ENCODE measurements at regions not wholly inside any gene's neighbourhood (a gene's known extent, or its start where the extent isn't known, plus 50 kb on each side); places are given as distances from the start of the nearest gene placed in this dataset.

DNA sequence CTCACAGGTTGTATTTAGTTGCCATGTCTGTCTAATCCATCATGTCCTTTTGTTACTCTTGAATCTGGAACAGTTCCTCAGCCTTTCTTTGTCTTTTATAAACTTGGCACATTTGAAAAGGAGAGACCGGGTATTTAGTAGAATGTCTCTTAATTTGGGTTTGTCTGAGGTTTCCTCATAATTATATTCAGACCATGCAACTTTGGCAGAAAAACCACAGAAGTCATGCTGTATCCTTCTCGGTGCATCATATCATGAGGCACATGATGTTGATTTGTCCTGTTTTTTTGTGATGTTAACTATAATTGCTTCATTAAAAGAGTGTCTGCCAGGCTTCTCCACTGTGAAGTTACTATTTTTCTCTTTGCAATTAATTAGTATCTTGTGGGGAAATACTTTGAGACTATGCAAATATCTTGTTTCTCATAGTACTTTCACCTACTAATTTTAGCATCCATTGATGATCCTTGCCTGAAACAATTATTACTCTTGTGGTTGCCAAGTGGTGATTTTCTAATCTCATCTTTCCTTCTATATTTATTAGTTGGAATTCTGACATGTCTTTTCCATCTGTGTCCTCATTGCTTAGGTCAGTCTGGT, 837.3 kb downstream of the DHX35 start:
- no peak for DNase-seq (ENCODE audit: low read depth in 3 of 3, low spot score in 1 of 3)

- DNase-seq (ENCODE audit: low read depth in 3 of 3, low spot score in 1 of 3): no peak
These were observed 833.5 kb downstream of the DHX35 start for GRCh38 chr20:39795401-39796272.

- no peak for DNase-seq (ENCODE audit: low read depth in 3 of 3, low spot score in 1 of 3)
These were observed 830.2 kb downstream of the DHX35 start for GRCh38 chr20:39792334-39792733.

DNA sequence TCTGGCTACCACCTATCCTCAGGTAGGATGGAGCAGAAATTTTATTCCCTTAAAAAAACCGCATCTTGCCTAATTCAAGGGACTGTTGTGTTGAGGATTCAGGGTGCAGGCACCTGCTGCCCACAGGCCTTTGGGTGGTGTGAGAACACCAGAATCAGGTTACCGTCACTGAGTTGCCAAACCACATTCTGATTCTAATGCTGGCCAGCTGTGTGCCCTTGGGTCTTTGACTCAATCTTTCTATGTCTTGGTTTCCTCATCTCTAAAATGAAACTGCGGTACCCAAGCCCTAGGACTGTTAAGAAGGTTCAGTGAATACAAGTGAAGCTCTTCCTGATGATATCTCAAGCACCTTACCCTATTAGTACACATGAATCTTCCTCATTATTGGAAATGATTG, 827.3 kb downstream of the DHX35 start:
- DNase-seq (ENCODE audit: low read depth in 3 of 3, low spot score in 1 of 3): no peak

DNA sequence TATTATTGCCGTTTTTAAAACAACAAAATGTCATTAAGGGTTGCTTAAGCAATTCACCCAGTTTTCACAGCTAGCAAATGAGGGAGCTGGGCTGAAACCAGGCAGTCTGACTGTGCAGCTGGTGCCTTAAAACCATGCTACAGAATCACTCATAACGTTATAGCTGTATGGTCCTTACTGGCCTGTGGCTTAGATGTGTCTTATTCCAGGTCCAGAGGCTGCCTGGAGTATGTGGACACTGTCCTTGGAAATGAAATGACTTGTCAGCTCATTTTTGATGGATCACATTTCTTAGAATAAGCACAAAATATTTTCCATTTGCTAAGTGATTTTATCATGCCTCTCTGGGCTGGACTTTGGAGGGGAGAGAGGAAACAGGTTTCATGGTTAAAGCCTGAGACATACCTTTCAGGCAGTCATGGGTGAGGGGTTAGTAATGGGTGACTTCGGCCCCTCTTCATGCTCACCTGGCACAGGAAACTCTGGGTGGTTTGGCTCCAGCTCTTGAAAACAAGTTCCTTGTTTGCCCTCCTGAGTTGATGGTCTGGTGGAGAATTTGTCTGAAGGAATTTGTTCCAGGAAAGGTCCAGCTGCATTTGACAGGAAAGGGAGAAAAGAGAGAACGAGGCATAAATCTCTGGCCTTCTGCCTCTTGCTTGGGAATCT, 823.2 kb downstream of the DHX35 start:
- no peak for DNase-seq (ENCODE audit: low read depth in 3 of 3, low spot score in 1 of 3)

- no peak for DNase-seq (ENCODE audit: low read depth in 3 of 3, low spot score in 1 of 3)
These were observed 822.5 kb downstream of the DHX35 start for GRCh38 chr20:39784693-39785092.

DNA sequence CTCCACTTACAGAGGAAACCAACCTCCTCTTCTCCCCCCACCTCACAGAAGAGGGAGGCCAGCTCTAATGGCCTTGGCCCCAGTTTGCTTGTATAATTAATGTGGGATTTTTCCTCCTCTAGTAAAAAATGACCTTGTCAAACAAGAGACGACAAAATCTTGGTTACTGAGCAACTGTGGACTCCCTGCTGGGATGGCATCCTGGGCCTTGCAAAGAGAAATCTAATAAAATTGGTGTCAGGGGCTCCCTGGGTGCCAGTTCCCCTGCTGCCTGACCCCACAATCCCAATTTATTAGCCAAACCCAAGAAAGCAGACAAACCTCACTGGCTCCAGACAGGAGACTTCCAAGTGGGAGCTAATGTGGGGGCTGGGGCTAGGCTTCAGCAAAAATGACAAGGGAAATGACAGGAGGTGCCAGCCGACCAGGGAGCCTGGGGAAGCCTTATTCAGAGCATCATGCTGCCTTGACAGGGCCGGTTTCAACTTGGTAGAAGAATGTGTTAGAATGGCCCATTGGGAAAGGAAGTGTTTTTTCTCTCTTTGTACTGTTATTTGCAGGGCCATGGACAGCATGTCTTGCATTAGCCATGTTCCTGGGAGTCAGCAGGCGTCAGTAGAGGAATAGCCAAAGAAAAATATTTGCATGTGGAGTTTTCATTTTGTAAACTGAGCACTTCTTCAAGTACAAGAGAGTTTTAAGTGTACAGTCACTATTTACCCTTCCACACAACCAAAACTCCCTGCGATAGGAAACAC, 816.9 kb downstream of the DHX35 start:
- no peak for DNase-seq (ENCODE audit: low read depth in 3 of 3, low spot score in 1 of 3)

GRCh38 chr20:39778431-39778830, 816.3 kb downstream of the DHX35 start:
- DNase-seq (ENCODE audit: low read depth in 3 of 3, low spot score in 1 of 3): no peak

- no peak for DNase-seq (ENCODE audit: low read depth in 3 of 3, low spot score in 1 of 3)
These were observed 815.5 kb downstream of the DHX35 start for GRCh38 chr20:39777610-39778009.

GRCh38 chr20:39775110-39775509, 813.0 kb downstream of the DHX35 start:
- DNase-seq (ENCODE audit: low read depth in 3 of 3, low spot score in 1 of 3): no peak

DNA sequence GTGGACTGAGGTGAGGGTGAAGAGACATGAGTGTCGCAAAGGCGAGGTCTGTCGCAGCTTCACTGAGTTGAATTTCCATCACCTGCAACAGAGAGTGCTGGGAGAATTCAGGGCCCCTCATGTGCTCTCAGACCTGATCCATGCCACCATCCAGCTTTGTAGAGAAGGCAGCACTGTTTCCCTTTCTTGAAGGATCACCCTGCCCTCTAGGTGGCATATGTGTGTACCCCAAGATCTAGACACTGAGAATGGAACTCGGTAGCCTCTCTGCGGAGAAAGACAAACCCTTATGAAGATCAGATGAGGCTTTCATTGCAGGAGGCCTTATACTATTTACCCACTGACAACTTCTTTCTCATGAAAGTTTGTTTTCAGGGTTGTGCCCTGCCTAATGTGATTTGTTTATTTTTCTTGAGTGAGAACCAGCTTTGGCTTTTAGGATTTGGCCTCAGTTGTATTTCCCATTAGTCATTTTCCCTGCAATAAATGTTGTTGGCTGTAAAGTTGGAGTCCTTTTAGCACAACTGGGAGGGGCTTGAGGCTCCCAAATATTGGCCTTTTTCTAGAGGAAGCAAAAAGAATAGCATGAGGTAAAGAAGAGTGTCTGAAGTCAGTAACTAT, 811.3 kb downstream of the DHX35 start:
- no peak for DNase-seq (ENCODE audit: low read depth in 3 of 3, low spot score in 1 of 3)

GRCh38 chr20:39767352-39767751, 805.2 kb downstream of the DHX35 start:
- DNase-seq (ENCODE audit: low read depth in 3 of 3, low spot score in 1 of 3): no peak

- DNase-seq (ENCODE audit: low read depth in 3 of 3, low spot score in 1 of 3): no peak
These were observed 804.2 kb downstream of the DHX35 start for GRCh38 chr20:39766333-39766732.

- DNase-seq (ENCODE audit: low read depth in 3 of 3, low spot score in 1 of 3): no peak
These were observed 800.6 kb downstream of the DHX35 start for GRCh38 chr20:39762716-39763115.

DNA sequence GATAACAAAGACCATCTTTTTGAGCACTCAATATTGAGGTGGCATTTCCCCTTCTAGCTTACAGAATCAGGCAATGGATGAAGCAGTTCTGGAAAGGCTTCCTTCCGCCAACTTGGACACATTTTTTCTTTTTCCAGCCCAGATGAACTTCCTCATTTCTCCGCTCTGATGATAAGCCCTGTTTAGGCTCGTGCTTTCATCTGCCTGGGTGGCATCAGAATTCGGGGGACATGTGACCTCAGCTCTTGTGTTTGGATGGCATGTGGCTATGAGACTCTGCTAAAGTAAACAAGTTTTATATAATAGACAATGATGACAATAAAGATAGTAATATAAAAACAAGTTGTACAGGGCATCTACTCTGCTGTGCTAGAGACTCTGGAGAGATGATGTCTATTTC, 796.7 kb downstream of the DHX35 start:
- DNase-seq (ENCODE audit: low read depth in 3 of 3, low spot score in 1 of 3): no peak

GRCh38 chr20:39756828-39757227, 794.7 kb downstream of the DHX35 start:
- no peak for DNase-seq (ENCODE audit: low read depth in 3 of 3, low spot score in 1 of 3)

DNA sequence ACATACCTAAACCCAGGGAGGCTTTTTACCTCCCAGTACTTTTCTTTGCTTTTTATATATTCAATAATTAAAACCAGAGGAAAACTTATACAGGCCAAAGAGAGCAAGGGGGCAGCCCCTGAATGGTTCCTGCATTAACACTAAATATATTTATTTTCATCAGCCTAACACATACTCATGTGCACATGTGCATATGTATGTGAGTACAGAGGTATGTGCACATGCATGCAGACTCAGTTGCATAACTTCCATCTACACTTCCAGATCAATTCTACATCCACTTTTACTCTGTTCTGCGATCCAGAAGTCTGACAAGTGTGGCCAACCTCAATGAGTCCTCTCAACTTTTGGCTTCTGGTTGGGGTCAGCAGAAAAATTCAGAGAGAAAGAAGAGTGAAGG, 794.2 kb downstream of the DHX35 start:
- no peak for DNase-seq (ENCODE audit: low read depth in 3 of 3, low spot score in 1 of 3)

DNA sequence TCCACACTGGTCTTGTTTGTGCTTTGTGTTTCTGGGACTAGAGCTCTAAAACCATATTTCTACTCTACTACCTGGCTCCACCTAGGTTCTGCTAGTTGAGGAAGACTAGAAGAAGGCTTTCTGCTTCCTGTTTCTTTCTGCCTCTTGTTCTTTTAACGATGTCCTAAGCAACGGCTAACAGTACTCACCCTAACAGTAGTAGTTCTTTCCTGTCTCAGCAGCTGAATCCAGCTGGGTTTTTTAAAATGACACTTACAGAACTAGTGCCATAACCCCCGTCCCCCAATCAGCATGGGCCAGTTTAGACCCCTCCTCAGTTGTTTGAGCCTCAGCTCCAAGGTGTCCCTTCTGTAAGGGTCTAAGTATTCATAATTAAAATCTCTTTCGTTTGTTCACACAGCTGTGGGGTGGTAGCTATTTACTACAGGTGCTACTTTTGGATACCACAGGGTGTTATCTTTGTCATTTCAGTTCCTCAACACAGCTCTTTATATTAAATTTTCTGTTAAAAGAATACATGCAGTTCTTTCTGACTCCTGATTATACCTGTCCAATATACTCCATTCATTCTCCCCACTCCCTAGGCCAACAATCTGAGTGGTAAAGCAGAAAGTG, 790.2 kb downstream of the DHX35 start:
- no peak for DNase-seq (ENCODE audit: low read depth in 3 of 3, low spot score in 1 of 3)

GRCh38 chr20:39751557-39752137, 789.5 kb downstream of the DHX35 start:
- DNase-seq (ENCODE audit: low read depth in 3 of 3, low spot score in 1 of 3): no peak

GRCh38 chr20:39745380-39745779, 783.2 kb downstream of the DHX35 start:
- DNase-seq (ENCODE audit: low read depth in 3 of 3, low spot score in 1 of 3): no peak
